DOHH2 (cell line): ENCODE measurements at regions not wholly inside any gene's neighbourhood (a gene's known extent, or its start where the extent isn't known, plus 50 kb on each side); places are given as distances from the start of the nearest gene placed in this dataset.

Source experiments
- H3F3A ChIP-seq: fragments of 200-600 bp; sonication (generic), shearing (Covaris generic); 2 replicates; pipeline ENCODE4 v1.6.0; 2016; ENCODE audit warnings: antibody characterized with exemption, mild to moderate bottlenecking; ENCODE audit not compliant: control insufficient read depth, insufficient read depth
- H3K27ac ChIP-seq: fragments of 200-600 bp; sonication (generic); 2 replicates; pipeline ENCODE4 v1.5.1; 2014; ENCODE audit warnings: low read depth, mild to moderate bottlenecking, low read length, moderate library complexity
- H3K27me3 ChIP-seq: fragments of 200-600 bp; sonication (generic); 2 replicates; pipeline ENCODE4 v1.6.1; 2014; ENCODE audit warnings: mild to moderate bottlenecking, low read length, mixed read lengths; ENCODE audit not compliant: control insufficient read depth
- H3K36me3 ChIP-seq: fragments of 200-600 bp; sonication (generic); 2 replicates; pipeline ENCODE4 v1.6.1; 2014; ENCODE audit warnings: mild to moderate bottlenecking, low read length, moderate library complexity, mixed read lengths; ENCODE audit not compliant: control insufficient read depth
- H3K4me1 ChIP-seq: fragments of 200-600 bp; sonication (generic); 2 replicates; pipeline ENCODE4 v1.6.1; 2014; ENCODE audit warnings: mild to moderate bottlenecking, low read length, mixed read lengths; ENCODE audit not compliant: control insufficient read depth
- H3K4me2 ChIP-seq: fragments of 200-600 bp; sonication (generic); 2 replicates; pipeline ENCODE4 v1.6.0; 2014; ENCODE audit warnings: mild to moderate bottlenecking, low read length, moderate library complexity
- H3K4me3 ChIP-seq: fragments of 200-600 bp; sonication (generic); 2 replicates; pipeline ENCODE4 v1.5.1; 2014; ENCODE audit warnings: mild to moderate bottlenecking, low read length, mixed read lengths
- H3K79me2 ChIP-seq: fragments of 200-600 bp; sonication (generic); 2 replicates; pipeline ENCODE4 v1.6.1; 2014; ENCODE audit warnings: mild to moderate bottlenecking, low read length, mixed read lengths; ENCODE audit not compliant: control insufficient read depth
- H3K9me2 ChIP-seq: fragments of 200-600 bp; sonication (generic); replicated peaks from 2 replicates; pipeline ENCODE4 v1.6.1; 2014; ENCODE audit warnings: mild to moderate bottlenecking, low read length, mixed read lengths; ENCODE audit not compliant: control insufficient read depth
- H3K9me3 ChIP-seq: fragments of 200-600 bp; sonication (generic); 2 replicates; pipeline ENCODE4 v1.6.1; 2014; ENCODE audit warnings: antibody characterized with exemption, low read length, mixed read lengths; ENCODE audit not compliant: control insufficient read depth, insufficient read depth
- H4K20me1 ChIP-seq: fragments of 200-600 bp; sonication (generic); 2 replicates; pipeline ENCODE4 v1.6.0; 2014; ENCODE audit warnings: low read depth, mild to moderate bottlenecking, antibody characterized with exemption, low read length, moderate library complexity; ENCODE audit not compliant: control insufficient read depth, insufficient read depth
- EZH2phosphoT487 ChIP-seq: fragments of 200-600 bp; sonication (generic); IDR thresholded peaks from 2 replicates; pipeline ENCODE4 v1.6.1; 2017; ENCODE audit warnings: borderline replicate concordance, mild to moderate bottlenecking, antibody characterized with exemption, low read length, moderate library complexity, mixed read lengths
- TF ChIP-seq, protein P1 (sequence below): fragments of 200-600 bp; sonication (generic); IDR thresholded peaks from one replicate; pipeline ENCODE4 v1.5.1; 2014; ENCODE audit warnings: antibody characterized with exemption, mild to moderate bottlenecking, low read depth, low read length; ENCODE audit not compliant: poor library complexity, severe bottlenecking

DNA sequence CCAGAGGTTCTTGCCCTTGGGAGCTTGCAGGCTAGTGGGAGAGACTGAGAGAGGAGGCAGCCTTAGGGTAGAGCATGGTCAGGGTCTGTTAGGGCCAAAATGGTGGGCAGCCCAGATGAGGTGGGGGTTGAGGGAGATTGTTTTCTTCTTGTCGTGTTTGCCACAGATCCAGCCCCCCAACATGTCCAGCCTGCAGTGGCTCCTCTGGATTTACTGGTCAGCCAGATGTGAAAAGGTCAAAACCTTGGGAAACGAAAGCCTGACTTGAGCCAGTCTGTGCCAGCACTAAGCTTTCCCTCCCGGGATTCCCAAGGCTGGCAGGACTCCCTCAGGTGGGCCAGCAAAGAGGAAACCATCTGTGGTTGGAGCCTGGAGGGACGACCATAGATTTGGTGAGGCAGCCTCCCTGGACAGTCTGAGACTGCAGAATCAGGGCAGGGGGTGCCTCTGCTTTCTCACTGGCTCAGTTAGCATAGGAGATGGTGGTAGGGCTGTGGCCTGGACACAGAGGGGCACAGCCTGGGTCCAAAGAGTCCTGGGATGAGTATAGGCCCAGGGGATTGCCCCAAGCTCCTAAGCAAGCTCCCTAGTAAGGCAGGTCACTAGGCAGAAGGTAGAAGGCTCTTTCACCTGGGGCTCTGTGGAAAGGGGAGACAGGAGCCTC, 51.2 kb upstream of the PRR23C start:
- no peaks in the 10 kb centered on the region for H3K36me3 ChIP-seq
- no peak overlapping the region for H3K27ac ChIP-seq
- no peaks in the 10 kb centered on the region for H3K9me3 ChIP-seq
- no peaks in the 10 kb centered on the region for H3F3A ChIP-seq
- no peaks in the 10 kb centered on the region for H3K9me2 ChIP-seq
- H4K20me1 ChIP-seq, result no peaks in the 10 kb centered on the region
- H3K4me1 ChIP-seq, result no peaks in the 10 kb centered on the region
- no peak overlapping the region for H3K4me3 ChIP-seq
- no peak overlapping the region for H3K4me2 ChIP-seq
- no peaks in the 10 kb centered on the region for H3K79me2 ChIP-seq
- no peaks in the 10 kb centered on the region for H3K27me3 ChIP-seq
- TF ChIP-seq, protein P1, sequence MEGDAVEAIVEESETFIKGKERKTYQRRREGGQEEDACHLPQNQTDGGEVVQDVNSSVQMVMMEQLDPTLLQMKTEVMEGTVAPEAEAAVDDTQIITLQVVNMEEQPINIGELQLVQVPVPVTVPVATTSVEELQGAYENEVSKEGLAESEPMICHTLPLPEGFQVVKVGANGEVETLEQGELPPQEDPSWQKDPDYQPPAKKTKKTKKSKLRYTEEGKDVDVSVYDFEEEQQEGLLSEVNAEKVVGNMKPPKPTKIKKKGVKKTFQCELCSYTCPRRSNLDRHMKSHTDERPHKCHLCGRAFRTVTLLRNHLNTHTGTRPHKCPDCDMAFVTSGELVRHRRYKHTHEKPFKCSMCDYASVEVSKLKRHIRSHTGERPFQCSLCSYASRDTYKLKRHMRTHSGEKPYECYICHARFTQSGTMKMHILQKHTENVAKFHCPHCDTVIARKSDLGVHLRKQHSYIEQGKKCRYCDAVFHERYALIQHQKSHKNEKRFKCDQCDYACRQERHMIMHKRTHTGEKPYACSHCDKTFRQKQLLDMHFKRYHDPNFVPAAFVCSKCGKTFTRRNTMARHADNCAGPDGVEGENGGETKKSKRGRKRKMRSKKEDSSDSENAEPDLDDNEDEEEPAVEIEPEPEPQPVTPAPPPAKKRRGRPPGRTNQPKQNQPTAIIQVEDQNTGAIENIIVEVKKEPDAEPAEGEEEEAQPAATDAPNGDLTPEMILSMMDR, result no peak
- no peak for TF ChIP-seq EZH2phosphoT487

- Histone ChIP-seq H3K27ac (no peak overlapping the region), H3K4me3 (no peak overlapping the region), H3K36me3 (no peaks in the 10 kb centered on the region), H3F3A (no peaks in the 10 kb centered on the region), H3K27me3 (no peaks in the 10 kb centered on the region), H3K4me2 (no peak overlapping the region), H3K79me2 (no peaks in the 10 kb centered on the region), H3K4me1 (no peaks in the 10 kb centered on the region), H3K9me3 (no peaks in the 10 kb centered on the region), H4K20me1 (no peaks in the 10 kb centered on the region), H3K9me2 (no peaks in the 10 kb centered on the region)
- no peak for TF ChIP-seq EZH2phosphoT487
- TF ChIP-seq, protein P1, result no peak
These were observed 52.0 kb upstream of the PRR23C start for GRCh38 chr3:139096670-139097069.

GRCh38 chr3:139098391-139098790, 53.7 kb upstream of the PRR23C start:
- H3K9me3 ChIP-seq, result no peaks in the 10 kb centered on the region
- H4K20me1 ChIP-seq, result no peaks in the 10 kb centered on the region
- no peaks in the 10 kb centered on the region for H3K79me2 ChIP-seq
- H3K9me2 ChIP-seq, result no peaks in the 10 kb centered on the region
- no peaks in the 10 kb centered on the region for H3K36me3 ChIP-seq
- TF ChIP-seq, protein P1, result no peak
- no peak for TF ChIP-seq EZH2phosphoT487
- H3K27me3 ChIP-seq, result no peaks in the 10 kb centered on the region
- H3F3A ChIP-seq, result no peaks in the 10 kb centered on the region
- H3K4me3 ChIP-seq, result no peak overlapping the region
- H3K4me1 ChIP-seq, result no peaks in the 10 kb centered on the region
- no peak overlapping the region for H3K27ac ChIP-seq
- H3K4me2 ChIP-seq, result no peak overlapping the region
